Forelimb muscle (tissue), 1 donor: ENCODE measurements at regions not wholly inside any gene's neighbourhood (a gene's known extent, or its start where the extent isn't known, plus 50 kb on each side); places are given as distances from the start of the nearest gene placed in this dataset.
"Not testable (repeated sequence)": the region's sequence is repeated elsewhere in the genome, so short reads cannot be mapped to it uniquely, and the experiment has no call there.

Experiments
- DNase-seq: peaks from one replicate; pipeline ENCODE4 v3.0.0-alpha.2; 2013; ENCODE audit warnings: low read depth

DNA sequence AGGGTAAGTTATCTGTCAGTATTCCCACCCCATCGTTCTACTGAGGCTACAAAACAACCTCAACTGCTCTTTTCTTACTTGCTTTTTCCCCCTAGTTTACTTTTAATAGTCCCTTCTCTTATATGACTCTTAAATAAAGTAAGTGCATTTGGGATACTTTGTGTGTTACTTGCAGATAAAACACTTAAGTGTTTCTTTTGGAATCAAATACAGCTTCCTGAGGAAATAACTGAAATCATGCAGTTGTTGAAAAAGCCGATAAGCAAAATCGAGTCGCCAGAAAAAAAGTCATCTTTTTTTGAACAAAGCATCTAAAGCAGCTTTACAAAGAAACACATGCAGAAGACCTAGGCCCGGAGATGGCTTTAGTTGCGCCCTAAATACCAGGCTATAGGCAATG is 53.5 kb upstream of the EPB41L4A start:
- DNase-seq: no peak

DNA sequence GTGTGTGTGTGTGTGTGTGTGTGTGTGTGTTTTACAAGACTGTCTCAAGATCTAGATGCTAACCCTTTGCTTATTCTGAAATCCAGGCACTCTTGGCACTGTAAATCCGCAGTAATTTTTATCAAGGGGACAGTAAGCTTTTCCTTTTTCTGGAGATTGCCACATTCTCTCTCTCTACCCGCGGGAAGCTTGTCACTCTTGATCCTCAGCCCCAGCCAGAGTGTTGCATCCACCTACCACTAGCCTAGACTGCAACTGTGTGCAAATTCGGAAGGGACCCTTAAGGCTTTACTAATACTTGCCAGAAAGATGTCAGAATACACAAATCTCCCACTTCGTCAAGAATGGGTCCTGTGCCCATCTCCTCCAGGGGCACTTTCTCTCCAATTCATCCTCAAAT is 54.9 kb upstream of the EPB41L4A start:
- DNase-seq: no peak

DNA sequence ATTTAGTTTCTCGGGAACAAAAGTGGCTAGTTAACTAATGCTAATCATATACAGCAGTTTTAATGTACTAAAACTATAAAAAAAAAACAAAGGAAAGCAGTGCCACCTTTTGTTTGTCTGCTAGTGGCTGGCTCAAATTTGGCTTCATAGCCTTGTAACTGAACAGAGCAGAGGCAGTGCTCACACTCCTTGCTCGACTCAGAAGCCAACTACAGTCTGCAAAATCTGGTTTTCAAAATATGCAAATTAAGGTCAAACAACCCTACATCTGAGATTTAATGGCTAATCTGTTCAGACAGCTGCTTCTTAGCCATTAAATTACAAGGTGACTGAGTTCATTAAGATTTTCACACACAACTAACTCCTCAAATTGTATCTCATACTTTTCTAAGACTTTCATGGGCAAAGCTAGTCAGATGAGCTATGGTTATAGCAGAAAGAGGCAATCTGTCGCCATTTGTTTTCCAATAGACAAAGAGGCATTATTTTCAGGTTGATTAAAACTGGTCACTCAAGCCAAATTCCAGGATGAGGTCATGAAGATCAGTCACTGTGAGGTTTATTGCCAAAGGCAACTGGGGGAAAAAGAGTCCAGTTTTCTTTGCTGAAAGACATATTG is 56.8 kb upstream of the EPB41L4A start:
- peak; percentile 6 for DNase-seq

DNA sequence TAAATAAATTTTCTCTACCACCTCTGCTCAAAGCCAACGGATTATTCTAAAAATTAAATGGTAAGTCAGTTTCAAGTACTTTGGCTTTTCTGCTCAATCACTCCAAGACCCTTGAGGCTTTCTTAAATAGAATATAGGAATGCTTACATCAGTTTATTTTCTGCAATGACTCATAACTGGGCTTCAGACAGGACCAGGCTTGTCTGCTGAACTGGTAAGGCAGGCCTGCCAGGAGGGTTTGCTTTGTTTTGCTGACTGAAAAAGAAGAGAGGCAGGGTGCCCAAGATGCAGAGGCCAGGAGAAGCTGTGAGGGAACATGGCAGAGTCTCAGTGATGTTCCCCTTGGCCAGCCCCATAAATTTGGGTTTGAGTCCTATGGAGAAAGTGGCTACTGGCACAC is 60.3 kb upstream of the EPB41L4A start:
- DNase-seq: no peak

DNA sequence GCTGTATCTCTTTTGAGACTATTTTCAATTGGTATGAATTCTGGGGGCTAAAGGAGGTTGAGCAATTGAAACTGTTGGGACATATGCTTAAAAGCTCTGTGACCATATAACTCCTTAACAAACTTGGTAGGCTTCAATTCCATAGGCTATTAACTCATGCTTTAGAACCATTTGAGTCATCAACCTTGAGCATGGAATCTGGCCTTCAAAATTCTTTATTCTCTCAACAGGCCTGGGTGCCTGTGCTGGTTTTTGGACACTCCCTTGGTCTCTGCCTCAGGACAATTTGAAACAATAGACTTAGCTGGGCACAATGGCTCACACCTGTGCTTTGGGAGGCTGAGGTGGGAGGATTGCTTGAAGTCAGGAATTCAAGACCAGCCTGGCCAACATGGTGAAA is 61.4 kb upstream of the EPB41L4A start:
- DNase-seq: no peak

DNA sequence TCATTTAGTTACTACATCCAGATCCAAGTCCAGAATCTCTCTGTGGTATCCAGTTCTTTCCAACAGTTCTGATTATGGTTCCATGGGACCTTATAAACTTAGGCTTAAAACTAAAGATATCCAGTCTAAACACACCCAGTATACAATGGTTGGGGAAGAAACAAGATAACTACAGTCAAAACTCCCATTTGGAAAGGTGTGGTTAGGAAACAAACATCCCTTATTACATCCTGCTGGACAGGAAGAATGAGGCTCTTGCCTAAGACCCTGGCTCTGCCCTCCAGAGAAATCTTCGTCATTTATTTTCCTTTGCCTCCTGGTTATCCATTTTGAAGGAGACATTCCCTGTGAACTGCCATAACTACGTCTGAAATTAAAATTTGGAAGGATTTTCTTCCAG is 64.6 kb upstream of the EPB41L4A start:
- no peak for DNase-seq

DNA sequence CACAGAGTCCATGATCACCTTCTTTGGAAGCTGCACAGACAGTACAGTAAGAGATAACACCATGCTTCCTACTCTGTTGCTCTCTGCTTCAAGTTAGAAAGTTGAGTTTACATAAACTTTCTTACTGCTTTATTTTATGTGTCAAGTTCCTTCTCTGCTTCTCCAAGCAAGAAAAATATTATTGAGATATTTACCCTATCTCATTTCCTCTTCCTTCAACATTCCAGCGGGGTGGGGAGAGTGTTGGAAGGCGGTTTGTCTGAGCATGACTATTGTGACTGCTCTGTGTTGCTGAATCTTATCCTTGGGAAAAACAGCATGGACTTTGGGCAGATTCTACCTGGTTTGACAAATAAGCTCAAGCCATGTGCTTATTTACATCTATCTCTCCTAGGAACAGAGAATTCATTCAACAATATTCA is 66.9 kb upstream of the EPB41L4A start:
- DNase-seq: no peak

DNA sequence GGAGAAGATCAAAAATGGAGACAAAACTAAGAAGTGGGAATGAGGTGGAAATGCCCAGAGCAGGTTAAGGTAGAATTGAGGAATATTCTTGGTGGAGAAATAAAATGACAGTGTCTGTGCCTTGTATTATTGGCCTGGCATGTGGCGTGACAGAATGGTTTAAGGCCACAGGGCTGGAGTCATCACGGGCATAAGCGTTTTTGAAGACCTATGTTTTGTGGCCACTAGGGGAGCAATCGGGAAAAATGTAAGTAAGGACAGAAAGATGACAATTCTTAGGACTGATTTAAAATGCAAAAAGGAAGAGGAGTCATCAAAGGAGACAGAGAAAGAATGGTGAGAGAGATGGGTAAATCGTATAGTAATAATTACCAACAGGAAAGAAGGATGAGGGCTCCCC is 72.2 kb upstream of the EPB41L4A start:
- DNase-seq: no peak

DNA sequence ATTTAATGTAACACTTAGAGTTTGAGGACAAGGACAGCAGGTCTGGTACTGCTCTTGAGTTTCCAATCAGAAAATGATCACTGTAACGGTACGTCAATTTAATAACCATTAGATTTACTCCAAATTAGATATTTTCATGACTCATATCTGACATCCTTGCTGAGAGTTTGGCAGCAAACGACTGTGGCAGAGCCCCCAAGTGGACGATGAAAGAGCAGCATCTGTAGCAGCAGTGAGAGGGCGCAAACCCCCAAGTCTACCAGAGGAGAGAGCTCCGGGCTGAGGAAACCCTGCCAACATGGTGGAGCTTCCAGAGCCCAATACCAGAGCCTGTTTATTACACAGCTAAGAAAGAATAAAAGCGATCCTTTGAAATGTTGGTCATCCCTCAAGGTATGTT is 73.2 kb upstream of the EPB41L4A start:
- no peak for DNase-seq

DNA sequence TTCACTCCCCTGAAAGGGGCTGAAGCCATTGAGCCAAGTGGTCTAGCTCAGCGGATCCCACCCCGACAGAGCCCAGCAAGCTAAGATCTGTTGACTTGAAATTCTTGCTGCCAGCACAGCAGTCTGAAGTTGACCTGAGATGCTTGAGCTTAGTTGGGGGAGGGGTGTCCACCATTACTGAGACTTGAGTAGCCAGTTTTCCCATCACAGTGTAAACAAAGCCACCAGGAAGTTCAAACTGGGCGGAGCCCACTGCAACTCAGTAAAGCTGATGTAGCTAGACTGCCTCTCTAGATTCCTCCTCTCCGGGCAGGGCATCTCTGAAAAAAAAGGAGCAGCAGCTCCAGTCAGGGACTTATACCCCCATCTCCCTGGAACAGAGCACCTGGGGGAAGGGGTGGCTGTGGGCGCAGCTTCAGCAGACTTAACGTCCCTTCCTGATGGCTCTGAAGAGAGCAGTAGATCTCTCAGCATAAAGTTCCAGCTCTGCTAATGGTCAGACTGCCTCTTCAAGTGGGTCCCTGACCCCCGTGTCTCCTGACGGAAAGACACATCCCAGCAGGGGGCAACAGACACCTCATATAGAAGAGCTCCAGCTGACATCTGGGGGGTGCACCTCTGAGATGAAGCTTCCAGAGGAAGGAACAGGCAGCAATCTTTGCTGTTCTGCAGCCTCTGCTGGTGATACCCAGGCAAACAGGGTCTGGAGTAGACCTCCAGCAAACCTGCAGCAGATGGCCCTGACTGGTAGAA is 84.8 kb upstream of the EPB41L4A start:
- not testable (repeated sequence) for DNase-seq

DNA sequence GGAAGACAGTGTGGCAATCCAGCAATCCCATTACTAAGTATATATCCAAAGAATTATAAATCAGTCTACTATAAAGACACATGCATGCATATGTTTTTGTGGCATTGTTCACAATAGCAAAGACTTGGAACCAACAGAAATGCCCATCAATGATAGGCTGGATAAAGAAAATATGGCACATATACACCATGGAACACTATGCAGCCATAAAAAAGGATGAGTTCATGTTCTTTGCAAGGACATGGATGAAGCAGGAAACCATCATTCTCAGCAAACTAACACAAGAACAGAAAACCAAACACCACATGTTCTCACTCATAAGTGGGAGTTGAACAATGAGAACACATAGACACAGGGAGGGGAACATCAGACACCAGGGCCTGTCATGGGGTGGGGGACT is 90.0 kb upstream of the EPB41L4A start:
- DNase-seq: not testable (repeated sequence)

DNA sequence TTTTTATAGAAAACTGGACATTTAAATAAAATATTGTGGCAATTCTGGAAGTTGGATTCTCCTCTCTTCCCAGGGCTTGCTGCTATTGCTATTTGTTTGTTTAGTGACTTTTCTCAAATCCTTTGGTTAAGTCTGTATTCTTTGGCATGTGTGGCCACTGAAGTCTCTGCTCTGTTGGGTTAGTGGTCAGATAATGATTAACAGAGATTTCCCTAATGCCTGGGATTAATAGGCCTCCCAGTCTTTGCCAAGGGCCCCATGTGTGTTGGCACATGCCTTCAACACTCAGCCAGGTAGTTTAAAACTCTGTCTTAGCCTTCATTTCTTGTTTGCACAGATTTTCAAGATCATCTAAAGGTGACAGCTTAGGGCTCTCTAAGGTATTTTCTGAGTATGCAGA is 92.8 kb upstream of the EPB41L4A start:
- no peak for DNase-seq

DNA sequence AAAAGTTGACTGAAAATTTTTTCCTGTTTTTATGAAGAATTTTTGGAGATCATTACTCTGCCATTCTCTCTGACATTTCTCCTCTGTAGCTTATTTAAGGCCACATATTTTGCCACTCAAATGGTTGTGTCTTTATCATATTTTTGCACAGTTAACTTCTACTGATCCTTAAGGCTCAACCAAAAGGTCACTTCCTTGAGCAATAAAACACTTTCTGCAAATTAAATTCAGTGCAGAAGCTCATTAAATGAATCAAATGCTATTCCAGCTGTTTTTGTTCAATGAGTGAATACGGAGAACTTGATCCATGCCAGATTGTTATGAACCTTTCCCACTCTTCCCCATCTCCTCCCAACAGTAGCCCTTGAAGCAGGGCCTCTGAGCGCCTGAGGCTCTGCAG is 93.8 kb upstream of the EPB41L4A start:
- no peak for DNase-seq

DNA sequence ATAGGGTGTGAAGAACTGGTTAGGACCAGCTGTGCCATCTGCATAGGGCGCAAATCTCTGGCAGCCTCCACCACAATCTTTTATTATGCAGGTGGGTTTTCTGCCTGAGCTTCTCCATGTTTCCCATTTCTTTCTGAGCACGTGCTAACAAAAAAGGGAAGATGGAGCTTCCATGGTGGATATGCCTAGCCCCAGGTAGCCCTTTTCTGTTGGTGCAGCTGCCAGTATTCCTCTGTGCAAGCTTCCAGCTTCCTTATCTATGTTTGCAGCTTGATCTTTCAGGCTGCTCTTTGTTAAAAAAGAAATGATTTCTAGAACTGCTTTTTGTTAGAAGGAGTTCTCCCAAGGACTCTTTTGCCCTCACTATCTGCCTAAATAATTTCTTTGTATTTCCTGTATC is 95.0 kb upstream of the EPB41L4A start:
- DNase-seq: no peak

DNA sequence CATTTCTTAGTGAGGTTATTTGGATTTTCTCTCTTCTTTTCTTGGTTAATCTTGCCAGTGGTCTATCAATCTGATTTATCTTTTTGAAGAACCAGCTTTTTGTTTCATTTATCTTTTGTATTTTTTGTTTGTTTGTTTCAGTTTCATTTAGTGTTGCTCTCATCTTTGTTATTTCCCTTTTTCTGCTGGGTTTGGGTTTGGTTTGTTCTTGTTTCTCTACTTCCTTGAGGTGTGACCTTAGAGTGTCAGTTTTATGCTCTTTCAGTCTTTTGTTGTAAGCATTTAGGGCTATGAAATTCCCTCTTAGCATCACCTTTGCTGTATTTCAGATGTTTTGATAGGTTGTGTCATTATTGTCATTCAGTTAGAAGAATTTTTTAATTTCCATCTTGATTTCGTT is 101.4 kb upstream of the EPB41L4A start:
- DNase-seq: not testable (repeated sequence)

DNA sequence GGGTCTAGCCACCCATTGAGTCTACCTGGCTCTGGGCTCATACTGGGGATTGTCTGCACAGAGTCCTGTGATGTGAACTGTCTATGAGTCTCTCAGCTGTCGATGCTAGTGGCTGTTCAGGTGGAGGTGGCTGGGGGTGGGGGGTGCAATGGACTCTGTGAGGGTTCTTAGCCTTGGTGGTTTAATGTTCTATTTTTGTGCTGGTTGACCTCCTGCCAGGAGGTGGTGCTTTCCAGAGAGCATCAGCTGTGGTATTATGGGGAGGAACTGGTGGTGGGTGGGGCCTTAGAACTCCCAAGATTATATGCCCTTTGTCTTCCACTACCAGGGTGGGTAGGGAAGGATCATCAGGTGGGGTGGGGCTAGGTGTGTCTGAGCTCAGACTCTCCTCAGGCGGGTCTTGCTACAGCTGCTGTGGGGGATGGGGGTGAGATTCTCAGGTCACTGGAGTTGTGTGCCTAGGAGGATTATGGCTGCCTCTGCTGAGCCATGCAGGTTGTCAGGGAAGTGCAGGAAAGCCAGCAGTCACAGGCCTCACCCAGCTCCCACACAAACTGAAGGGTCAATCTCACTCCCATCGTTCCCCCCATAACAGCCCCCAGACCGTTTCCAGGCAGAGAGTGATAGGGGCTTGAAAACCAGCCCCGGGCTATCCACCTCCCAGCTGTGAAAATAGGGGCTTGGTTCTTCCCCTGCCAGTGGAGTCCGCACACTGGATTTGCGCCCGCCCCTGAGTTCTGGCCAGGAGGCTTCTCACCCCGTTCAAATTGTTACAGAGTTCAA is 104.0 kb upstream of the EPB41L4A start:
- not testable (repeated sequence) for DNase-seq

DNA sequence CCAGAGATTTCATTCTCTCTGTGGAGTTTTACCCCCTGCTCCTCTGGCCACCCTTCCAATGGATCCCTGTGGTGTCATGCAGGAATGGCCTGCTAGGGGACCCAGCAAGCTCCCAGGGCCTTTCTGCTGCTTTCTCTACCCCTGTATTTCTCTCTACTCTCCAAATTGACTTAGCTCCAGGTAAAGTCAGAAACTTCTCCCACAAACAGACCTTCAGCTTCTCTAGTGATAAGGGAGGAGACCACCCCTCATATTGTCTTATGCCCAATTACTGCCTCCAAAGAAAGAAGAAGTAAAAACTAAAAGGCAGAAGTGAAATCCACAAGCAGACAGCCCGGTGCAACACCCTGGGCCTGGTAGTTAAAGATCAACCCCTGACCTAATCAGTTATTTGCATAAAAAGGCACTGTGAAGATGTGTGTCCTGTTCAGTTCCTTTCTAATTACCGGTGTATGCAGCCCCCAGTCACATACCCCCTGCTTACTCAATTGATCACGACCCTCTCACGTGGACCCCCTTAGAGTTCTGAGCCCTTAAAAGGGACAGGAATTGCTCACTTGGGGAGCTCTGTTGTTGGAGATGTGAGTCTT is 104.7 kb upstream of the EPB41L4A start:
- not testable (repeated sequence) for DNase-seq

DNA sequence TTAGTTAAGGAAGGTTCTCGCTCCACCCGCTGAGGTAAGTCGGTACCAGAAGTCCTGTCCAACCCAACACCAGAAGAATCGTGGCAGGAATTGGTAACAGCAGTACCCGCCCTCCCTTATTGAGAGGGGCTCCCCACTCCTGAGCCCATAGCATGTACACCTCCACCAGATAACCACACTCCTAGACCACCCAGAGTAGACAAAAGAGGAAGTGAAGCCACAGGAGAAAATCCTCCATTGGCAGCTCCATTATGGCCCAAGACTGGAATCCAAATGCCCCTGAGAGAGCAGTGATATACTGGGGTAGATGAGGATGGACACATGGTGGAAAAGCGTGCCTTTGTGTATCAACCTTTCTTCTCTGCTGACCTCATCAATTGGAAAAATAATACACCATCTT is 106.1 kb upstream of the EPB41L4A start:
- DNase-seq: no peak

DNA sequence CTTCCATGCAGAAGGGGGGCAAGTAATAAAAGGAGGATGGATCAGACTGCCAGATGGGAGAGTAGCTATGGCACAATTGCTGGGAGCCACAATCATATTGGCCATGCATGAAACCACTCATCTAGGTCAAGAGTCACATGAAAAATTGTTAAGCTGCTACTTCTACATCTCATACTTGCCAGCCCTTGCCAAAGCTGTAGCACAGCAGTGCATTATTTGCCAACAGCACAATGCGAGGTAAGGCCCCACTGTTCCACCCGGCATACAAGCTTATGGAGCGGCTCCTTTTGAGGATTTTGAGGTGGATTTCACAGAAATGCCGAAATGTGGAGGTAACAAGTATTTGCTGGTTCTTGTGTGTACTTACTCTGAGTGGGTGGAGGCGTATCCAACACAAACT is 109.9 kb upstream of the EPB41L4A start:
- DNase-seq: no peak

DNA sequence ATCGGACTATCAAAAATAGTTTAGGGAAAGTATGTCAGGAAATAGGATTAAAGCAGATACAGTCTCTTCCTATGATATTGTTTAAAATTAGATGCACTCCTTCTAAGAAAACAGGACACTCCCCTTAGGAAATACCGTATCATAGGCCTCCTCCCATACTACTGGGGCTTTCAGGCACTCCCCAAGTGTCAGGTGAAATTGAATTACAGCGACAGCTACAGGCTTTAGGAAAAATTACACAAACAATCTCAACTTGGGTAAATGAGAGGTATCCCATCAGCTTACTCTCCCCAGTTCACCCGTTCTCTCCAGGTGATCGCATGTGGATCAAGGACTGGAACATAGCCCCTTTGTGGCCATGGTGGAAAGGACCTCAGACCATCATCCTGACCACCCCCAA is 110.4 kb upstream of the EPB41L4A start:
- no peak for DNase-seq

DNA sequence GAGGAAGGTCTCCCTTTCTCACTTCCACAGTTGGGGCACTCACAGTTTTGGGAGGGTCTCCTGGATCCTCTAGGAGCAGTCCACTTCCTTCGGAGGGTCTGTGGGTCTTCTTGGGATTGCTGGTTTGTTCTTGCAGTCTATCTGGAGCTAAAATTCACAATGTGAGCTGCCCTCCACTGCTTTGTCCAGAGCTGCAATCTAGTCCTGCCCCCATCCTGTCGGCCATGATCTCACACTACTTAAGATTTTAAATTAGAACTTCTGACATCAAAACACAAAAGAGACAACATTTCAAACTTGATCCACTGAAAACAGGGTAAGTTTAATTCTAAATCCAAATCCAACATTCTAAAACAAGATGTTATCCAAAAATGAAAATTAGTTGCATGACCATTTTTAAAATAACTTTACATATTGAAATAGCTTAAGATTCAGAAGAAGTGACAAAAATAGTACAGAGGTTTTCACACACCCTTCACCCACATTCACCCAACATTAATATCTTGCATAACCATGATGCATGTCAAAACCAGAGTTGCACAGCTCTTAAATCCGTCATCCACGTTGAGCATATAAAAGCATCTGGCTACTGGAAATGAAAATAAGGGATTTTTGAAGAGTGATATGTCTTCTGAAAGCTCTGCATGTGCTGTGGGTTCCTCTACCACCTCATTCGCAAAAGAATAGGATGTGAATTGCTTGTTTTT is 113.7 kb upstream of the EPB41L4A start:
- no peak for DNase-seq

DNA sequence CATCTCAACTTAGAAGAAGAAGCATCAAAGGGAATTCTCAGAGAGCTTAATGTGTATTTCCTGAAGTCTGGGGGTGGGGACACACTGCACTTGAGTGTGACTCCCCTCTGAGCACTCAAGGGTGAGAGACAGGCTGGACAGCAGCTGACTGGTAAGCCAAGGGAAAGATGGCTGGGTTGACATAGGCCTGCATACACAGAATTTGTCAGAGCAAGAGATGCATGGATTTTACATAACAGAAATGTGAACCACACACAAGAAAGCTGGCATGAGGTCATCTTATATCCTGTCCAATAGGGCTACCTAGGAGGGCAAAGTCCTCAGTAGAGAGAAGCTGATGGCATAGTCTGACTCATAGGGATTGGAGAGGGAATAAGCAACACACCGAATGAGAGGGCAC is 114.3 kb upstream of the EPB41L4A start:
- DNase-seq: no peak
